ENCODE measurements at regions not wholly inside any gene's neighbourhood (a gene's known extent, or its start where the extent isn't known, plus 50 kb on each side); places are given as distances from the start of the nearest gene placed in this dataset.
"Not testable (repeated sequence)": the region's sequence is repeated elsewhere in the genome, so short reads cannot be mapped to it uniquely, and the experiment has no call there.

DNA sequence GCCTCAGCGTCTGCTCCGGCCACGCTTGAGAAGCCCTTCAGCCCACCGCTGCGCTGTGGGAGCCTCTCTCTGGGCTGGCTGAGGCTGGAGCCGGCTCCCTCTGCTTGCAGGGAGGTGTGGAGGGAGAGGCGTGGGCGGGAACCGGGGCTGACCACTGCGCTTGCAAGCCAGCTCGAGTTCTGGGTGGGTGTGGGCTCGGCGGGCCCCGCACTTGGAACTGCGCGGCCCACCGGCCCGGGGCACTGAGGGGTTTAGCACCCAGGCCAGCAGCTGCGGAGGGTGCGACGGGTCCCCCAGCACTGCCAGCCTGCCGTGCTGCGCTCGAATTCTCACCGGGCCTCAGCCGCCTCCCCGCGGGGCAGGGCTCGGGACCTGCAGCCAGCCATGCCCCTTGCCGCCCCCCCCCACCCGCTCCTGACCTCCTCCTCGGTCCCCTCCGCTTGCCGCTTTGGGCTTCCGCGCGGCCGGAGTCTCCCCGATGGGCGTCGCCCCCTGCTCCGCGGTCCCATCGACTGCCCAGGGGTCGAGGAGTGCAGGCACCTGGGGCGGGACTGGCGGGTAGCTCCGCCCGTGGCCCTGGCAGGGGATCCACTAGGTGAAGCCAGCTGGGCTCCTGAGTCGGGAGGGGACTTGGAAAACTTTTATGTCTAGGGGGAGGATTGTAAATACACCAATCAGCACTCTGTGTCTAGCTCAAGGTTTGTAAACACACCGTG, 106.7 kb downstream of the RAP2B start:
- no peak for DNase-seq (ENCODE audit: low read depth)

DNA sequence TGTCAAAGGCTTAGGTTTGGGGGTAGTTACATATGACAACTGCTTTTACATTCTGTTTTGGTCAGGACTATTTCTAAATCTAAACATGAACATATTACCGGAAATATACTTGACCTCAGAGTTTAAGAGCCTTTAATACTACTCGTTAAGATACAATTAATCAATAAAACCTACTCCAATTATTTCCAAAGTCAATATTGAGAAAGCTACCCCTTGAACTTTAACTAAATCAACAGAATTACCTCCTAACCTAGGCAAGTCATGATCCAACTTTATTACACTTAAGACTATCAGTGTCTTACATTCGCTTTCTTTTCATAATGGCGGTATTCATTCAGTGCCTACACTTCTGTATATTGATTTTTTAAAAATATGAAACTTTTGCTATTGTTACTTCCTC, 107.7 kb downstream of the RAP2B start:
- no peak for DNase-seq (ENCODE audit: low read depth)

- no peak for DNase-seq (ENCODE audit: low read depth)
These were observed 111.2 kb downstream of the RAP2B start for GRCh38 chr3:153273217-153273616.

DNA sequence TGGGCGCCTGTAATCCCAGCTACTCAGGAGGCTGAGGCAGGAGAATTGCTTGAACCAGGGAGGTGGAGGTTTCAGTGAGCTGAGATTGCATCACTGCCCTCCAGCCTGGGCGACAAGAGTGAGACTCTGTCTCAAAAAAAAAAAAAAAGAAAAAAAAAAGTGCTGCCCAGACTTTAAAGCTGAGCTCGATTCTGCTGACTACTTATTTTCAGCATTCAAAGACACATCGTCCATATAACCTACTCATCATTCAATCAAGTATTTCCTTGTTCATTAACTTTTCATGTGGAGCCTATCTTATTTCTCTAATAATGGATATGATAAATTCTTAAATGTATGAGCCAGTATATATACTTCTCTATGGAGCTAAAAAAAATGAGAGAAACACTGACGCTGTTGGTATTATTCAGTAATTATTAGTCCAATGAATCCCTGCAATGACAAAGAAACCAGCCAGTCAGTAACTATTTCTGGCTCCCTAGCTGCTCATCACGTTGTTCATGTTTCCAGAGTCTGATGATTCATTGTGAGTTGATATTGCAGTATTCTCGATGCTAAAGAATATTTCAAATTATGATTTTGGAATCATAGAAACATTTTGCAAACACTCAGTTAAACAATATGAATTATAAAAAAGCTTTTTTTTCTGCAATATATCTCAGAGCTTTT, 111.9 kb downstream of the RAP2B start:
- no peak for DNase-seq (ENCODE audit: low read depth)

- DNase-seq (ENCODE audit: low read depth) = no peak
These were observed 112.5 kb downstream of the RAP2B start for GRCh38 chr3:153274561-153274960.

GRCh38 chr3:153275514-153275913, 113.5 kb downstream of the RAP2B start:
- no peak for DNase-seq (ENCODE audit: low read depth)

GRCh38 chr3:153277029-153277428, 115.0 kb downstream of the RAP2B start:
- no peak for DNase-seq (ENCODE audit: low read depth)

GRCh38 chr3:153281236-153281997, 119.4 kb downstream of the RAP2B start:
- not testable (repeated sequence) for DNase-seq (ENCODE audit: low read depth)

- DNase-seq (ENCODE audit: low read depth) = no peak
These were observed 120.3 kb downstream of the RAP2B start for GRCh38 chr3:153282355-153282754.

- no peak for DNase-seq (ENCODE audit: low read depth)
These were observed 122.4 kb downstream of the RAP2B start for GRCh38 chr3:153284282-153284938.

DNA sequence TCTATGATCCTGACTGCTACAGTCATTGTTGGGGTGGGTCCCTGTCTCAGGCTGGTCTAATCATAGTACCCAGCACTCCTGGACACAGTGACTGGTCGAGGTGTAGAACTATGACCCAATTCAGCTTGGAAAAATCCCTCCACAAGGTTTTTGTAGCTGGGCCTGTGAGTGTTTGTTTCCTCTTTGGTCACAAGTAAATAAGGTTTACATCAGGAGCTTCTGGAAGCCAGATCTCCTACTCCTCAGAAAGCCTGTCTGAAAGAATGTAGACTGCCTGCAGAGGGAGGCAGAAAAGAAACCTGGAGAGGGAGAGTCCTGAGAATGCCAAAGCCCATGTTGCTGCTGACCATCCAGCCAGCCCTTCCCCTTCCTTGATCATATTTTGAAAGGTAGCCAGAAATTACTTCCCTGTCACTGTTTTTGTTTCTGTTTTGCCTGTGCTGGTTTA, 123.2 kb downstream of the RAP2B start:
- DNase-seq (ENCODE audit: low read depth) = no peak

- DNase-seq (ENCODE audit: low read depth) = no peak
These were observed 124.0 kb downstream of the RAP2B start for GRCh38 chr3:153285982-153286381.

DNA sequence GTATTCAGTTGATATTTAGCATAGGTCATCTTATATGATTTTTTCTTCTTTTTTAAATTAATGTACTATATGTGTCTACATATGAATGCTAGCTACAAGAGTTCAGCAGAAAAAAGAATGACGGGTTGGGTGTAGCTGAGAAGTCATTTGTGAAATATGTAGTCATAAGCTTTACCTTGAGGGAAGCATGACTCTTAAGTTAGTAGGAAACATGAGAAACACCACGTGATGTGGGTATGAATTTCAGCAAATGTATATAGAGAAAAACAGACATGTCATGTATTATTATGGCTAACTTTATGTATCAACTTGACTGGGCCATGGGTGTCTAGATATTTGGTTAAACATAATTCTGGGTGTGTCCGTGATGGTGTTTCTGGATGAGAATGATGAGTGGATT, 125.0 kb downstream of the RAP2B start:
- DNase-seq (ENCODE audit: low read depth) = no peak

DNA sequence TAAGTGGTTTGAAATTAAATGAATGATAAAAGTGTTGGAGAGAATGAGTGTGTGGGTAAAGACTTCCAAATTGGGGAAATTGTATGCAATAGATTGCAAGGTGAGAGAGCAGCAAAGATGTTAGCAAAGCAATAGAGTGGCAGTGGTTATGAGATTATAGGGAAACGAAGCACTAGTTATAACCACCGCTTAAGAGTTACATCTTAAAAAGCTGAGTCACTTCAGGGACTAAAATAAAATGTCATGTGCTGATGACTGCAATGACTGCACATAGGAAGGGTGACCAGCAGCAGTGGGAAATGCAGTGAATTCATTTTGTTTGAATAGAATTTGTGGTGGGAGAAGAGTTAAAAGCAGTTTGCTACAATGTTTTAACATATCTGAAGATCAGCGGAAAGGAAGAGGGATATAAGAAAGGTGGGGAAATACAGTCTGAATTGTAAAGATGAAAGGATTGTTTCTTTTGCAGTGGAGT, 127.3 kb downstream of the RAP2B start:
- no peak for DNase-seq (ENCODE audit: low read depth)

DNA sequence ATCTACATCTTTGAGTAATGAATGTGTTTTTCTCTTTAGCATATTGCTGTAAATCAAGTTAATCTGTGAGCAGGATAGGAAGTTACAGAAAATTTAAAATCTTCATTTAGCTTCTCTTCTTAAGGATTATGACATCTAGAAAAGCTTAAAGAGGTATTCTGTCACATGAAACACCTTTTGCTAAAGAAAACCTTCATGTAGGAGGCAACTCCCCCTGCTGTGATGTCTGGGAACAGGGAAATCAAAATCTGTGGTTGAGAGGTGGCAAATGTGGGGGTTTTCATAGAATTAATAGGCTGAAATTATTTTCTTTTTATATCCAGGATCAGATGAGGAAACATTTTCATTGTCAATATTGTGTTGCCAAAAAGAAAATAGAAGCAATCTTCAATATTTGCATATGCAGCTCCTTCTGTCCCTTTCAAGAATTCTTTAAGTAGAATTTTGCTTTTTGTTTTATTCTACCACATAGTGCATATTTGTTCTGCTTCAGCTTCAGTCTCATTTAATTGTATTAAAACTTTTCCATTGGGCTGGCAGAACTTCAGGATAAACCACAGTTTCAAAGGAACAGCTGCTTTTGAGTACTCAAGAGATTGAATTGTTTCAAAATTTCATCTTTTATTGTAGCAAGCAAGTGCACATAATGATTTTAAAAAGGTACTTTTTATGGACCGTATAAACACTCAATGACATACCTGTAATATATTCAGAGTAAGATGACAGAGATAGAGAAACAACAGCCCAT, 128.4 kb downstream of the RAP2B start:
- no peak for DNase-seq (ENCODE audit: low read depth)

DNA sequence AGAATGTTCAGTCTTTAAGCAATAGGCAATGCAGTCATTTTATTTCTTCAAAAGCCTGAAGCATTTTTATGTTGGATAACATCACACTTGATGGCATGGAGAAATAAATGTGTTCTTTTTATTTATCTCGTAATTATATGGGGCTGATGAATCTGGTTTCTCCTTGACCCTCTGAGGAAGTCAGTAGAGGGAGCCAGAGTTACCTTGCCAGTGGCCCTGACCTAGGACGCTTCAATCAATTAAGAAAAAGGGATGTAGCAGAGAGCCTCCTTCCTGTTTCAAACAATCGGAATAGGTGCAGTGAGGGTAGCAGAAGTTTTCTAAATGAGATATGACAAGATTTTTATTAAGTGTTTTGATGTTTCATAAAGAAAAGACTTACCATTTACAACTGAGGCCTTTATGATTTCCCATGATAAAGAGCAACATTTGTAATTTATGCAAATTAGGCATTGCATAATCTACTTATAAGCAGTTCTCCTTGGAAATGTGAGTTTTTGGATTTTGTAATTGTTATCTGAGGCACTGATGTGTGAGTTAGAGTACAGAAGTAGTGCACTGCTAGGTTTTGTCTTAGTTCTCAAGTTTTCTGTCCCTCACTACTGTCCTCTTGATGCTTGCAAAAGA, 129.1 kb downstream of the RAP2B start:
- no peak for DNase-seq (ENCODE audit: low read depth)

DNA sequence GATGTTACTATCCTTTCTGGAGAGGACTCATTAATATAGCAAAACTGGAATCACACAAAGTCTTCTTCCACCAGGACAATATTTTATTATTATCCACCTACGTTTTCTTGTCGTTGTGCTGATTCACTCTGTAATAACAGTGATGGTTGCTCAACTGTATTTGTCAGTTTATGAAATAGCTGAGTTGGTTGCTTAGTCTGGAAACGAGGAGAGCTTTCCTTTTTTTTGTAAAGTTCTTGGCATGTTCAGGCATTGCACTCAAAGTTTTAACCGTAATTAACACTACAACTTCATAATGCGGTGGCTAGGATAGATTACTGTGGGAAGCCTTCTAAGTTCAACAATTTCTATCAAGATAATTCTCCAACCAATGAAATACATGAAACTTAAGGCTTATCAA, 131.2 kb downstream of the RAP2B start:
- no peak for DNase-seq (ENCODE audit: low read depth)

- DNase-seq (ENCODE audit: low read depth) = no peak
These were observed 133.9 kb downstream of the RAP2B start for GRCh38 chr3:153295901-153296300.

DNA sequence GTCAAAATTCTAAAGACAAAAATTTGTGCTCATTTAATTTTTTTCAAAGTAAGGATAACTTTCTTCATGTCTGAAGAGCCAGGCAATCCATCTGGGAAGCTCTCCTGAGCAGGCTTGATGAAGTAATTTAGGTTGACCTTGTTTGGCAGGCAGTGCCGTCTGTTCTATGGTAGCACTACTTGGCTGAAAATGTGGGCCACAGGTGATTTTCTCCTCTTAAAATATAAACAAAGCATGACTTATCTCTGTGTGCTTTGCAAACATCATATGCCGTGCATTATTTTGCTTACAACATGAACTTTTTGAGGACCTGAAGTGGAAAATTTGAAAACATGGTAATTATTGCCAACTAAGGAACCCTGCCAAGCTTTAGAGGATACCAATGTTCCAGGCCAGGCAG, 143.2 kb downstream of the RAP2B start:
- no peak for DNase-seq (ENCODE audit: low read depth)

GRCh38 chr3:153311541-153311940, 149.5 kb downstream of the RAP2B start:
- DNase-seq (ENCODE audit: low read depth) = no peak

DNA sequence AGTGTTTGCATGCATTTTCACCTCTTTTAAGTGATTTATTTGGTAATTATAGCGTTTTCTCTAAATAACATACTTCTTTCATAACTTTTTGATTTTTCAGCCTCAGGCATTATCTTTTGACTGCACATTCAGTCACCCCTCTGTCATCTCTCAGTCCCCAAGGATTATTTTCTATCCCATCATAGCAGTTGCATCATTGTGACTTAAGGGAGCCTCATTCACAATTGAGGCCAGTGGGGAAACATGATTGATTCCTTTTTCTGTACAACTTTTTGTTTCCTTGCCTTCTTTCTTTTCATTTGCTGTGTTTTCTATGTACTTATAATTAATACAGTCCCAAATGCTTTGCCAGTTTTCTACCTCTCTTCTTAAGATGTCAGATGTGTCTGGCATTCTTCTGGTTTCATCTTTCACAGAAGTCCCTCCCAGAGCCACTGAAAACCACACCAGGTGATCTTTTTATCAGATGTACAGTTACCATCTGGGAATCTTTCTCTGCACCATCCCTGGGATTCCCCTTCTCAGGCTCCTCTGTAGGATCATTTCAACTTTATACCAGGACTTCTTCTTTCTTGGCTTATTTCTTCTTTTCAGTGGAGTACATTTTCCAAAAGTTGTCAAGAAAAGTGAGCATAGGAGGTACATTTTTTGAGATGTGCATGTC, 151.4 kb downstream of the RAP2B start:
- DNase-seq (ENCODE audit: low read depth) = no peak
